MM.1S (cell line): ENCODE measurements at regions not wholly inside any gene's neighbourhood (a gene's known extent, or its start where the extent isn't known, plus 50 kb on each side); places are given as distances from the start of the nearest gene placed in this dataset.

ENCODE experiments used
- CTCF ChIP-seq: fragments of 300-600 bp; sonication (generic); IDR thresholded peaks from 2 replicates; pipeline ENCODE4 v1.5.1; 2016; ENCODE audit warnings: antibody characterized with exemption, low read length, mixed read lengths
- EZH2 ChIP-seq: fragments of 300-600 bp; sonication (generic); optimal IDR thresholded peaks from 2 replicates; pipeline ENCODE3; 2017; ENCODE audit warnings: low read depth, mild to moderate bottlenecking, antibody characterized with exemption, low read length, mixed read lengths
- EZH2phosphoT487 ChIP-seq: fragments of 300-600 bp; sonication (generic); IDR thresholded peaks from 2 replicates; pipeline ENCODE4 v1.6.1; 2018; ENCODE audit warnings: antibody characterized with exemption, low read length

GRCh38 chr5:167261309-167262100, 1029.9 kb upstream of the WWC1 start:
- TF ChIP-seq CTCF (peak; percentile 35), EZH2 (no peak), EZH2phosphoT487 (no peak)
